ENCODE measurements at regions not wholly inside any gene's neighbourhood (a gene's known extent, or its start where the extent isn't known, plus 50 kb on each side); places are given as distances from the start of the nearest gene placed in this dataset.
"Not testable (repeated sequence)": the region's sequence is repeated elsewhere in the genome, so short reads cannot be mapped to it uniquely, and the experiment has no call there.

DNA sequence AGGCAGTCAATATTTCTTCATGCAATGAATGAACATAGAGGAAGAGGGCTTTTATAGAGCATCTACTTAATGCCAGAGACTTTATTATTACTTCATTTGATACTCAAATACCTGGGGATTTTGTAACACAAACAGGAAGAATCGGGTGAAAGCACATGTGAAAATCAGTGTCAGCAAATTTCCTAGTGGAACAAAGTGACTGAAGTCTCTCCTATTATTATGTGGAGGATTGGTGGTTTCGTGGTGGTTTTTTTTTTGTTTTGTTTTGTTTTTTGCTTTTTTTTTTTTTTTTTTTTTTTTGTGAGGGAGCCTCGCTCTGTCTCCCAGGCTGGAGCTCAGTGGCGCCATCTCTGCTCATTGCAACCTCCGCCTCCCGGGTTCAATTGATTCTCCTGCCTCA, 207.0 kb downstream of the RRAGB start:
- H3K4me3 ChIP-seq (ENCODE audit: low read depth, low read length): no peak overlapping the region
- TF ChIP-seq, protein P1, sequence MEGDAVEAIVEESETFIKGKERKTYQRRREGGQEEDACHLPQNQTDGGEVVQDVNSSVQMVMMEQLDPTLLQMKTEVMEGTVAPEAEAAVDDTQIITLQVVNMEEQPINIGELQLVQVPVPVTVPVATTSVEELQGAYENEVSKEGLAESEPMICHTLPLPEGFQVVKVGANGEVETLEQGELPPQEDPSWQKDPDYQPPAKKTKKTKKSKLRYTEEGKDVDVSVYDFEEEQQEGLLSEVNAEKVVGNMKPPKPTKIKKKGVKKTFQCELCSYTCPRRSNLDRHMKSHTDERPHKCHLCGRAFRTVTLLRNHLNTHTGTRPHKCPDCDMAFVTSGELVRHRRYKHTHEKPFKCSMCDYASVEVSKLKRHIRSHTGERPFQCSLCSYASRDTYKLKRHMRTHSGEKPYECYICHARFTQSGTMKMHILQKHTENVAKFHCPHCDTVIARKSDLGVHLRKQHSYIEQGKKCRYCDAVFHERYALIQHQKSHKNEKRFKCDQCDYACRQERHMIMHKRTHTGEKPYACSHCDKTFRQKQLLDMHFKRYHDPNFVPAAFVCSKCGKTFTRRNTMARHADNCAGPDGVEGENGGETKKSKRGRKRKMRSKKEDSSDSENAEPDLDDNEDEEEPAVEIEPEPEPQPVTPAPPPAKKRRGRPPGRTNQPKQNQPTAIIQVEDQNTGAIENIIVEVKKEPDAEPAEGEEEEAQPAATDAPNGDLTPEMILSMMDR (conservative IDR thresholded peaks at IDR 0.05; ENCODE audit: low read depth, low read length): no peak
- DNase-seq (ENCODE audit: low read depth): no peak

- H3K4me3 ChIP-seq (ENCODE audit: low read depth, low read length); DNase-seq (ENCODE audit: low read depth): not testable (repeated sequence)
Measured at GRCh38 chrX:55928529-55928928, 211.0 kb downstream of the RRAGB start.
